GM12878 (cell line): ENCODE measurements at regions not wholly inside any gene's neighbourhood (a gene's known extent, or its start where the extent isn't known, plus 50 kb on each side); places are given as distances from the start of the nearest gene placed in this dataset.

ENCODE experiments used
- ATAC-seq: fragments of 200-7000 bp; cut with Tn5 transposase; 3 replicates; pipeline ENCODE4 v1.9.1; 2020; ENCODE audit warnings: mild to moderate bottlenecking, moderate library complexity
- BruUV-seq: library from RNA; stranded (reverse); fragments of 400-500 nt; replicated peaks from 2 replicates; lab custom pipeline; 2021; lab: Mats Ljungman, UMichigan
- CTCF ChIA-PET: fragments of 300-600 bp; sonication (Branson Sonifier 250); formaldehyde crosslinking; extraction: SDS; loops from one replicate; lab custom pipeline; 2021; ENCODE audit warnings: inconsistent platforms; lab: Yijun Ruan, JAX
- POLR2A ChIA-PET: fragments of 350-600 bp; formaldehyde crosslinking; extraction: SDS; loops from one replicate; lab custom pipeline; 2021; ENCODE audit warnings: inconsistent platforms; lab: Charles Lee
- RAD21 ChIA-PET: fragments of 300-600 bp; sonication (Branson Sonifier 250); formaldehyde crosslinking; loops from one replicate; lab custom pipeline; 2023; ENCODE audit warnings: antibody characterized with exemption; ENCODE audit not compliant: unreplicated experiment; lab: Charles Lee
- SMC1A ChIA-PET: fragments of 300-600 bp; sonication (Branson Sonifier 250); formaldehyde crosslinking; loops from one replicate; lab custom pipeline; 2023; ENCODE audit not compliant: unreplicated experiment, uncharacterized antibody; lab: Charles Lee
- DNase-seq: peaks from one replicate; pipeline ENCODE4 v3.0.0-alpha.2; 2011; ENCODE audit warnings: low read depth, low spot score
- FAIRE-seq: peaks from 3 replicates; lab custom pipeline; 2011; peaks lifted over from hg19 to GRCh38; lab: Jason Lieb, UNC
- H2AFZ ChIP-seq: 2 replicates; pipeline ENCODE4 v1.6.0; 2011; ENCODE audit warnings: low read depth, low read length, control low read depth; ENCODE audit not compliant: control insufficient read depth
- H3K27ac ChIP-seq: 2 replicates; pipeline ENCODE4 v1.5.1; 2011; ENCODE audit warnings: control low read depth; ENCODE audit not compliant: control insufficient read depth, insufficient read depth
- H3K27me3 ChIP-seq, 2 experiments: replicated peaks in 1 of 2; 2 replicates each; pipeline versions ENCODE4 v1.6.0 to v1.6.1; 2011; ENCODE audit warnings: low read length in 1 of 2; ENCODE audit not compliant: control insufficient read depth in 2 of 2, insufficient read depth in 2 of 2
- H3K36me3 ChIP-seq, 2 experiments: 2 replicates each; pipeline ENCODE4 v1.5.1; 2011; ENCODE audit warnings: low read length in 1 of 2; ENCODE audit not compliant: control insufficient read depth in 2 of 2, insufficient read depth in 2 of 2
- H3K4me1 ChIP-seq: 2 replicates; pipeline ENCODE4 v1.6.1; 2011; ENCODE audit warnings: mild to moderate bottlenecking, low read length, moderate library complexity, mixed read lengths; ENCODE audit not compliant: control insufficient read depth, insufficient read depth
- H3K4me2 ChIP-seq: 2 replicates; pipeline ENCODE4 v1.6.0; 2011; ENCODE audit warnings: control low read depth; ENCODE audit not compliant: control insufficient read depth, insufficient read depth
- H3K4me3 ChIP-seq: fragments of 200-600 bp; sonication (generic); 2 replicates; pipeline ENCODE4 v1.5.1; 2016
- H3K79me2 ChIP-seq: 2 replicates; pipeline ENCODE4 v1.6.0; 2011; ENCODE audit warnings: low read length; ENCODE audit not compliant: control insufficient read depth, insufficient read depth
- H3K9ac ChIP-seq: 2 replicates; pipeline ENCODE4 v1.8.0; 2011; ENCODE audit warnings: low read length, control low read depth, mixed read lengths; ENCODE audit not compliant: control insufficient read depth, insufficient read depth
- H3K9me3 ChIP-seq: replicated peaks from 3 replicates; pipeline ENCODE4 v1.5.1; 2011; ENCODE audit warnings: mild to moderate bottlenecking, low read length; ENCODE audit not compliant: control insufficient read depth, insufficient read depth
- H4K20me1 ChIP-seq: 2 replicates; pipeline ENCODE4 v1.6.0; 2011; ENCODE audit not compliant: control insufficient read depth, insufficient read depth
- ATF2 ChIP-seq: IDR thresholded peaks from 2 replicates; pipeline ENCODE4 v1.6.1; 2012; ENCODE audit warnings: low read length, inconsistent platforms
- BCL11A ChIP-seq: IDR thresholded peaks from 2 replicates; pipeline ENCODE4 v1.6.1; 2011; ENCODE audit warnings: low read depth, low read length
- BCL3 ChIP-seq: IDR thresholded peaks from 2 replicates; pipeline ENCODE4 v1.6.1; 2011; ENCODE audit warnings: borderline replicate concordance, low read depth, mild to moderate bottlenecking, moderate library complexity, low read length; ENCODE audit not compliant: insufficient read depth, poor library complexity, severe bottlenecking
- FOXK2 ChIP-seq: fragments of 450-650 bp; IDR thresholded peaks from 2 replicates; pipeline ENCODE4 v1.6.1; 2017; ENCODE audit warnings: mild to moderate bottlenecking, moderate library complexity
- FOXM1 ChIP-seq: IDR thresholded peaks from 2 replicates; pipeline ENCODE4 v1.6.1; 2012; ENCODE audit warnings: low read depth, mild to moderate bottlenecking, inconsistent platforms, low read length, moderate library complexity
- HCFC1 ChIP-seq: fragments of 150-350 bp; IDR thresholded peaks from 2 replicates; pipeline ENCODE4 v1.6.1; 2014; ENCODE audit warnings: low read length
- HDGF ChIP-seq: fragments of 450-650 bp; IDR thresholded peaks from 2 replicates; pipeline ENCODE4 v1.6.1; 2016; ENCODE audit warnings: antibody characterized with exemption
- IRF5 ChIP-seq: fragments of 450-650 bp; IDR thresholded peaks from 2 replicates; pipeline ENCODE4 v1.6.1; 2017; ENCODE audit warnings: borderline replicate concordance
- MEF2A ChIP-seq: IDR thresholded peaks from 2 replicates; pipeline ENCODE4 v1.6.1; 2011; ENCODE audit warnings: low read depth, mild to moderate bottlenecking, low read length, moderate library complexity; ENCODE audit not compliant: insufficient read depth
- MYB ChIP-seq: fragments of 150-350 bp; IDR thresholded peaks from 2 replicates; pipeline ENCODE4 v1.6.1; 2014; ENCODE audit warnings: mild to moderate bottlenecking, low read depth, low read length, borderline replicate concordance
- POU2F2 ChIP-seq: IDR thresholded peaks from 3 replicates; pipeline ENCODE4 v1.6.1; 2011; ENCODE audit warnings: low read depth, mild to moderate bottlenecking, low read length, borderline replicate concordance
- SIN3A ChIP-seq: IDR thresholded peaks from 2 replicates; pipeline ENCODE4 v1.6.1; 2012; ENCODE audit warnings: low read depth, low read length, improper control_type of control experiment
- SMARCA5 ChIP-seq: fragments of 450-650 bp; IDR thresholded peaks from 2 replicates; pipeline ENCODE4 v1.6.1; 2017; ENCODE audit warnings: mild to moderate bottlenecking
- TCF3 ChIP-seq: IDR thresholded peaks from 2 replicates; pipeline ENCODE4 v1.6.1; 2012; ENCODE audit warnings: low read depth, mild to moderate bottlenecking, low read length, borderline replicate concordance; ENCODE audit not compliant: insufficient read depth
- ZNF592 ChIP-seq: fragments of 450-650 bp; IDR thresholded peaks from 2 replicates; pipeline ENCODE4 v1.6.1; 2017; ENCODE audit warnings: mild to moderate bottlenecking, moderate library complexity
- ZZZ3 ChIP-seq: IDR thresholded peaks from 2 replicates; pipeline ENCODE4 v1.6.1; 2011; ENCODE audit warnings: low read depth; ENCODE audit not compliant: control insufficient read depth, insufficient read length
- WGBS: methylation state at CpG from one replicate; pipeline ENCODE4 v1.1.6; 2016; ENCODE audit warnings: low lambda C conversion rate; ENCODE audit not compliant: insufficient replicate concordance, insufficient coverage; ENCODE audit errors: missing lambda C conversion rate; 5-methylcytosine and 5-hydroxymethylcytosine counted together
- in situ Hi-C: fragments of 300-500 bp; cut with MboI; formaldehyde crosslinking; loops from 9 replicates; pipeline ENCODE4 v1.14.3; 2018; ENCODE audit warnings: mixed read lengths
- intact Hi-C: fragments of 100-400 bp; cut with micrococcal nuclease; formaldehyde crosslinking; loops from one replicate; pipeline ENCODE4 v1.14.2; 2022; ENCODE audit not compliant: unreplicated experiment

GRCh38 chr3:181933052-181933618 lies 221.4 kb downstream of the SOX2 start:
- in situ Hi-C loops: no loop called here
- SMC1A ChIA-PET: interaction anchor here (0.6 to 1.1 kb wide), 2 partner anchors 12 to 211 kb away, joined by 3 to 4 read pairs; no protein-coding TSS in a partner anchor
- peak; percentile 45 for DNase-seq
- Histone ChIP-seq H4K20me1 (no peaks in the 10 kb centered on the region), H2AFZ (peak overlapping the region; percentile 27), H3K9ac (no peak overlapping the region), H3K36me3 (no peaks in the 10 kb centered on the region), H3K4me1 (peaks cover 29% of the 10 kb centered on the region), H3K4me2 (peak overlapping the region; percentile 58; the same call in 1 of the 2 replicates), H3K27ac (peak overlapping the region; percentile 62), H3K4me3 (peak overlapping the region; percentile 49; the same call in 1 of the 2 replicates), H3K79me2 (no peaks in the 10 kb centered on the region), H3K9me3 (no peaks in the 10 kb centered on the region), H3K27me3 (no peaks in the 10 kb centered on the region)
- intact Hi-C loops: loop anchor here (10.0 kb wide), 1 partner anchor 228 kb away; no protein-coding TSS in a partner anchor
- ATAC-seq: peak; percentile 57
- RAD21 ChIA-PET: no interaction called here
- no TSS peak for BruUV-seq
- CTCF ChIA-PET: interaction anchor here (0.6 to 1.1 kb wide), 2 partner anchors 14 to 1326 kb away, joined by 3 read pairs; no protein-coding TSS in a partner anchor
- WGBS: 0% methylated on average over 4 of the region's 4 CpGs
- FAIRE-seq: no peak
- POLR2A ChIA-PET: interaction anchor here (0.6 kb wide), 1 partner anchor 19 kb away, joined by 7 read pairs; no protein-coding TSS in a partner anchor
- TF ChIP-seq ZNF592 (no peak), ZZZ3 (no peak), HDGF (no peak), SMARCA5 (no peak), BCL3 (no peak), MEF2A (peak; percentile 80; the same call in 1 of the 2 replicates), BCL11A (peak; percentile 83), TCF3 (peak; percentile 25; the same call in 1 of the 2 replicates), FOXK2 (no peak), POU2F2 (no peak), HCFC1 (no peak), MYB (no peak), IRF5 (no peak), SIN3A (no peak), ATF2 (peak; percentile 70; the same call in 1 of the 2 replicates), FOXM1 (peak; percentile 83)
